ENCODE measurements at regions not wholly inside any gene's neighbourhood (a gene's known extent, or its start where the extent isn't known, plus 50 kb on each side); places are given as distances from the start of the nearest gene placed in this dataset.
"Not testable (repeated sequence)": the region's sequence is repeated elsewhere in the genome, so short reads cannot be mapped to it uniquely, and the experiment has no call there.

GRCh38 chr1:166305371-166305770 is 138.6 kb upstream of the FAM78B start:
- H3K4me3 ChIP-seq (ENCODE audit: low read length) = no peak overlapping the region
- no peak for TF ChIP-seq CTCF (conservative IDR thresholded peaks at IDR 0.05; ENCODE audit: low read length)
- no peak for DNase-seq (ENCODE audit: low read depth)

- no peak for TF ChIP-seq CTCF (conservative IDR thresholded peaks at IDR 0.05; ENCODE audit: low read length)
- H3K4me3 ChIP-seq (ENCODE audit: low read length) = no peak overlapping the region
- no peak for DNase-seq (ENCODE audit: low read depth)
These were observed 140.7 kb upstream of the FAM78B start for GRCh38 chr1:166307261-166308188.

GRCh38 chr1:166316306-166316705 is 149.5 kb upstream of the FAM78B start:
- not testable (repeated sequence) for DNase-seq (ENCODE audit: low read depth); H3K4me3 ChIP-seq (ENCODE audit: low read length)

- DNase-seq (ENCODE audit: low read depth) = no peak
These were observed 155.7 kb upstream of the FAM78B start for GRCh38 chr1:166322470-166322869.

GRCh38 chr1:166327886-166328285 is 161.1 kb upstream of the FAM78B start:
- no peak for DNase-seq (ENCODE audit: low read depth)
- H3K4me3 ChIP-seq (ENCODE audit: low read length) = no peak overlapping the region
- no peak for TF ChIP-seq CTCF (conservative IDR thresholded peaks at IDR 0.05; ENCODE audit: low read length)

More at GRCh38 chr1:166322470-166322869, 155.7 kb upstream of the FAM78B start:
- no peak overlapping the region for H3K4me3 ChIP-seq (ENCODE audit: low read length)
- no peak for TF ChIP-seq CTCF (conservative IDR thresholded peaks at IDR 0.05; ENCODE audit: low read length)

GRCh38 chr1:166328956-166329355 is 162.2 kb upstream of the FAM78B start:
- H3K4me3 ChIP-seq (ENCODE audit: low read length) = no peak overlapping the region
- no peak for DNase-seq (ENCODE audit: low read depth)
- no peak for TF ChIP-seq CTCF (conservative IDR thresholded peaks at IDR 0.05; ENCODE audit: low read length)

- TF ChIP-seq CTCF (conservative IDR thresholded peaks at IDR 0.05; ENCODE audit: low read length) = no peak
- no peak overlapping the region for H3K4me3 ChIP-seq (ENCODE audit: low read length)
- DNase-seq (ENCODE audit: low read depth) = no peak
These were observed 163.3 kb upstream of the FAM78B start for GRCh38 chr1:166330096-166330495.

Measured in AG10803 (cell line).